Stimulated activated CD4-positive, alpha-beta T cell treated with anti-CD3 and anti-CD28 coated beads, Interleukin-2, amount 100 ng/mL, for 48 hours (primary cell): ENCODE measurements at regions not wholly inside any gene's neighbourhood (a gene's known extent, or its start where the extent isn't known, plus 50 kb on each side); places are given as distances from the start of the nearest gene placed in this dataset.
"Not testable (repeated sequence)": the region's sequence is repeated elsewhere in the genome, so short reads cannot be mapped to it uniquely, and the experiment has no call there.

Source experiments
- DNase-seq, 2 donors: peaks; one replicate each; pipeline ENCODE4 v3.0.0-alpha.2; 2020

- DNase-seq, result no peak
These were observed 148.3 kb upstream of the TBX18 start for GRCh38 chr6:84912472-84913322.

- DNase-seq, result no peak
These were observed 146.7 kb upstream of the TBX18 start for GRCh38 chr6:84910906-84911607.

GRCh38 chr6:84908304-84908904 is 144.0 kb upstream of the TBX18 start:
- DNase-seq, result no peak

- DNase-seq, result no peak
These were observed 142.1 kb upstream of the TBX18 start for GRCh38 chr6:84906514-84906913.

- no peak for DNase-seq
These were observed 141.4 kb upstream of the TBX18 start for GRCh38 chr6:84905823-84906222.

GRCh38 chr6:84902354-84902928 is 138.0 kb upstream of the TBX18 start:
- no peak for DNase-seq

GRCh38 chr6:84897988-84898594 is 133.7 kb upstream of the TBX18 start:
- no peak for DNase-seq

- no peak for DNase-seq
These were observed 132.6 kb upstream of the TBX18 start for GRCh38 chr6:84897011-84897410.

GRCh38 chr6:84892671-84893070 is 128.3 kb upstream of the TBX18 start:
- DNase-seq, result no peak

- DNase-seq, result no peak
These were observed 118.7 kb upstream of the TBX18 start for GRCh38 chr6:84882768-84883766.

- not testable (repeated sequence) for DNase-seq
These were observed 115.0 kb upstream of the TBX18 start for GRCh38 chr6:84879385-84879784.

GRCh38 chr6:84877515-84878210 is 113.3 kb upstream of the TBX18 start:
- DNase-seq, result no peak

GRCh38 chr6:84876723-84877514 is 112.5 kb upstream of the TBX18 start:
- DNase-seq, result no peak

- DNase-seq, result no peak
These were observed 108.8 kb upstream of the TBX18 start for GRCh38 chr6:84872996-84873723.

GRCh38 chr6:84871925-84872324 is 107.5 kb upstream of the TBX18 start:
- DNase-seq, result no peak

GRCh38 chr6:84870672-84871071 is 106.3 kb upstream of the TBX18 start:
- DNase-seq, result no peak

- DNase-seq, result no peak
These were observed 103.8 kb upstream of the TBX18 start for GRCh38 chr6:84868149-84868548.

GRCh38 chr6:84867521-84867920 is 103.1 kb upstream of the TBX18 start:
- no peak for DNase-seq

GRCh38 chr6:84866715-84867114 is 102.3 kb upstream of the TBX18 start:
- no peak for DNase-seq

- not testable (repeated sequence) for DNase-seq
These were observed 101.0 kb upstream of the TBX18 start for GRCh38 chr6:84865372-84865771.
